ENCODE measurements at regions not wholly inside any gene's neighbourhood (a gene's known extent, or its start where the extent isn't known, plus 50 kb on each side); places are given as distances from the start of the nearest gene placed in this dataset.
"Not testable (repeated sequence)": the region's sequence is repeated elsewhere in the genome, so short reads cannot be mapped to it uniquely, and the experiment has no call there.

- Mint-ChIP-seq H3K9me3 (peaks cover 4% of the 10 kb centered on the region), H3K27ac (no peak overlapping the region), H3K4me3 (no peak overlapping the region), H3K36me3 (ENCODE audit: low read depth) (no peaks in the 10 kb centered on the region), H3K4me1 (ENCODE audit: low read depth) (no peaks in the 10 kb centered on the region), H3K27me3 (ENCODE audit: insufficient read depth) (no peaks in the 10 kb centered on the region)
- DNase-seq (ENCODE audit: low spot score): no peak
- intact Hi-C loops (cut with micrococcal nuclease): no loop called here
Observed at GRCh38 chr4:96390404-96390803, 550.5 kb downstream of the PDHA2 start.

GRCh38 chr4:96395747-96396146, 555.9 kb downstream of the PDHA2 start:
- Mint-ChIP-seq H3K4me1 (ENCODE audit: low read depth) (no peaks in the 10 kb centered on the region), H3K9me3 (peaks cover 4% of the 10 kb centered on the region), H3K36me3 (ENCODE audit: low read depth) (no peaks in the 10 kb centered on the region), H3K27ac (no peak overlapping the region), H3K27me3 (ENCODE audit: insufficient read depth) (no peaks in the 10 kb centered on the region), H3K4me3 (no peak overlapping the region)
- DNase-seq (ENCODE audit: low spot score): no peak
- intact Hi-C loops (cut with micrococcal nuclease): no loop called here

GRCh38 chr4:96406742-96407141, 566.8 kb downstream of the PDHA2 start:
- H3K36me3 Mint-ChIP-seq (ENCODE audit: low read depth): no peaks in the 10 kb centered on the region
- DNase-seq (ENCODE audit: low spot score): no peak
- peaks cover 4% of the 10 kb centered on the region for H3K9me3 Mint-ChIP-seq
- no peak overlapping the region for H3K4me3 Mint-ChIP-seq
- no peaks in the 10 kb centered on the region for H3K4me1 Mint-ChIP-seq (ENCODE audit: low read depth)
- no peaks in the 10 kb centered on the region for H3K27me3 Mint-ChIP-seq (ENCODE audit: insufficient read depth)
- no peak overlapping the region for H3K27ac Mint-ChIP-seq
- intact Hi-C loops (cut with micrococcal nuclease): no loop called here

GRCh38 chr4:96407225-96407624, 567.3 kb downstream of the PDHA2 start:
- H3K4me1 Mint-ChIP-seq (ENCODE audit: low read depth): no peaks in the 10 kb centered on the region
- no peaks in the 10 kb centered on the region for H3K27me3 Mint-ChIP-seq (ENCODE audit: insufficient read depth)
- H3K36me3 Mint-ChIP-seq (ENCODE audit: low read depth): no peaks in the 10 kb centered on the region
- no peak overlapping the region for H3K4me3 Mint-ChIP-seq
- intact Hi-C loops (cut with micrococcal nuclease): no loop called here
- H3K27ac Mint-ChIP-seq: no peak overlapping the region
- peaks cover 4% of the 10 kb centered on the region for H3K9me3 Mint-ChIP-seq
- DNase-seq (ENCODE audit: low spot score): no peak

- no peaks in the 10 kb centered on the region for H3K4me1 Mint-ChIP-seq (ENCODE audit: low read depth)
- H3K27ac Mint-ChIP-seq: no peak overlapping the region
- H3K27me3 Mint-ChIP-seq (ENCODE audit: insufficient read depth): no peaks in the 10 kb centered on the region
- H3K36me3 Mint-ChIP-seq (ENCODE audit: low read depth): no peaks in the 10 kb centered on the region
- peaks cover 4% of the 10 kb centered on the region for H3K9me3 Mint-ChIP-seq
- intact Hi-C loops (cut with micrococcal nuclease): no loop called here
- no peak for DNase-seq (ENCODE audit: low spot score)
- no peak overlapping the region for H3K4me3 Mint-ChIP-seq
Observed at GRCh38 chr4:96407738-96408463, 568.0 kb downstream of the PDHA2 start.

- intact Hi-C loops (cut with micrococcal nuclease); H3K4me3 Mint-ChIP-seq; H3K27ac Mint-ChIP-seq; H3K9me3 Mint-ChIP-seq; H3K4me1 Mint-ChIP-seq (ENCODE audit: low read depth); H3K36me3 Mint-ChIP-seq (ENCODE audit: low read depth); H3K27me3 Mint-ChIP-seq (ENCODE audit: insufficient read depth); DNase-seq (ENCODE audit: low spot score): not testable (repeated sequence)
Observed at GRCh38 chr4:96414853-96415252, 575.0 kb downstream of the PDHA2 start.

- intact Hi-C loops (cut with micrococcal nuclease): no loop called here
- no peaks in the 10 kb centered on the region for H3K36me3 Mint-ChIP-seq (ENCODE audit: low read depth)
Observed at GRCh38 chr4:96429657-96430056, 589.8 kb downstream of the PDHA2 start.

GRCh38 chr4:96431094-96431493, 591.2 kb downstream of the PDHA2 start:
- H3K36me3 Mint-ChIP-seq (ENCODE audit: low read depth): no peaks in the 10 kb centered on the region
- intact Hi-C loops (cut with micrococcal nuclease): no loop called here
- no peaks in the 10 kb centered on the region for H3K9me3 Mint-ChIP-seq
- H3K4me1 Mint-ChIP-seq (ENCODE audit: low read depth): no peaks in the 10 kb centered on the region
- H3K4me3 Mint-ChIP-seq: no peak overlapping the region
- DNase-seq (ENCODE audit: low spot score): no peak
- no peaks in the 10 kb centered on the region for H3K27me3 Mint-ChIP-seq (ENCODE audit: insufficient read depth)
- H3K27ac Mint-ChIP-seq: no peak overlapping the region

More at GRCh38 chr4:96429657-96430056, 589.8 kb downstream of the PDHA2 start:
- no peaks in the 10 kb centered on the region for H3K4me1 Mint-ChIP-seq (ENCODE audit: low read depth)
- no peaks in the 10 kb centered on the region for H3K9me3 Mint-ChIP-seq
- no peak overlapping the region for H3K4me3 Mint-ChIP-seq
- no peak overlapping the region for H3K27ac Mint-ChIP-seq
- H3K27me3 Mint-ChIP-seq (ENCODE audit: insufficient read depth): no peaks in the 10 kb centered on the region
- no peak for DNase-seq (ENCODE audit: low spot score)

- H3K27ac Mint-ChIP-seq: no peak overlapping the region
- H3K4me1 Mint-ChIP-seq (ENCODE audit: low read depth): no peaks in the 10 kb centered on the region
- H3K36me3 Mint-ChIP-seq (ENCODE audit: low read depth): no peaks in the 10 kb centered on the region
- no peak overlapping the region for H3K4me3 Mint-ChIP-seq
- intact Hi-C loops (cut with micrococcal nuclease): no loop called here
- peaks cover 40% of the 10 kb centered on the region for H3K9me3 Mint-ChIP-seq
- no peaks in the 10 kb centered on the region for H3K27me3 Mint-ChIP-seq (ENCODE audit: insufficient read depth)
- no peak for DNase-seq (ENCODE audit: low spot score)
Observed at GRCh38 chr4:96448315-96448872, 608.5 kb downstream of the PDHA2 start.

- Mint-ChIP-seq H3K27ac (no peak overlapping the region), H3K9me3 (peaks cover 6% of the 10 kb centered on the region), H3K4me3 (no peak overlapping the region), H3K36me3 (ENCODE audit: low read depth) (no peaks in the 10 kb centered on the region), H3K27me3 (ENCODE audit: insufficient read depth) (no peaks in the 10 kb centered on the region), H3K4me1 (ENCODE audit: low read depth) (no peaks in the 10 kb centered on the region)
- DNase-seq (ENCODE audit: low spot score): no peak
- intact Hi-C loops (cut with micrococcal nuclease): no loop called here
Observed at GRCh38 chr4:96455045-96455720, 615.3 kb downstream of the PDHA2 start.

- not testable (repeated sequence) for H3K27ac Mint-ChIP-seq; H3K4me1 Mint-ChIP-seq (ENCODE audit: low read depth)
Observed at GRCh38 chr4:96458031-96458430, 618.1 kb downstream of the PDHA2 start.

GRCh38 chr4:96459105-96459504, 619.2 kb downstream of the PDHA2 start:
- Mint-ChIP-seq H3K4me3 (no peak overlapping the region), H3K27ac (no peak overlapping the region), H3K36me3 (ENCODE audit: low read depth) (no peaks in the 10 kb centered on the region), H3K27me3 (ENCODE audit: insufficient read depth) (no peaks in the 10 kb centered on the region), H3K9me3 (peaks cover 4% of the 10 kb centered on the region), H3K4me1 (ENCODE audit: low read depth) (no peaks in the 10 kb centered on the region)
- no peak for DNase-seq (ENCODE audit: low spot score)
- intact Hi-C loops (cut with micrococcal nuclease): no loop called here

More at GRCh38 chr4:96458031-96458430, 618.1 kb downstream of the PDHA2 start:
- DNase-seq (ENCODE audit: low spot score); H3K4me3 Mint-ChIP-seq; intact Hi-C loops (cut with micrococcal nuclease); H3K36me3 Mint-ChIP-seq (ENCODE audit: low read depth); H3K27me3 Mint-ChIP-seq (ENCODE audit: insufficient read depth); H3K9me3 Mint-ChIP-seq: not testable (repeated sequence)

GRCh38 chr4:96465834-96466233, 625.9 kb downstream of the PDHA2 start:
- Mint-ChIP-seq H3K27me3 (ENCODE audit: insufficient read depth) (no peaks in the 10 kb centered on the region), H3K27ac (no peak overlapping the region), H3K36me3 (ENCODE audit: low read depth) (no peaks in the 10 kb centered on the region), H3K4me1 (ENCODE audit: low read depth) (no peaks in the 10 kb centered on the region), H3K4me3 (no peak overlapping the region), H3K9me3 (peaks cover 4% of the 10 kb centered on the region)
- no peak for DNase-seq (ENCODE audit: low spot score)
- intact Hi-C loops (cut with micrococcal nuclease): no loop called here
